ENCODE measurements at regions not wholly inside any gene's neighbourhood (a gene's known extent, or its start where the extent isn't known, plus 50 kb on each side); places are given as distances from the start of the nearest gene placed in this dataset.

- no peak overlapping the region for H3K4me3 Mint-ChIP-seq
Observed at GRCh38 chr1:4433075-4433474, 221.3 kb upstream of the AJAP1 start.

GRCh38 chr1:4444086-4444485, 210.3 kb upstream of the AJAP1 start:
- Mint-ChIP-seq H3K27me3 (peaks cover 55 to 69% of the 10 kb centered on the region in 2 donors), H3K9me3 (no peaks in the 10 kb centered on the region), H3K4me3 (no peak overlapping the region), H3K36me3 (ENCODE audit: insufficient read depth) (no peaks in the 10 kb centered on the region), H3K27ac (no peak overlapping the region), H3K4me1 (ENCODE audit: low read depth in 2 of 2) (no peaks in the 10 kb centered on the region)
- DNase-seq = no peak
- ATAC-seq (replicated peaks) = no peak

More at GRCh38 chr1:4433075-4433474, 221.3 kb upstream of the AJAP1 start:
- peaks cover 8 to 46% of the 10 kb centered on the region in 2 donors for H3K27me3 Mint-ChIP-seq
- ATAC-seq (replicated peaks) (no peak), DNase-seq (no peak)
- no peak overlapping the region for H3K27ac Mint-ChIP-seq
- no peaks in the 10 kb centered on the region for H3K9me3 Mint-ChIP-seq
- H3K36me3 Mint-ChIP-seq (ENCODE audit: insufficient read depth) = no peaks in the 10 kb centered on the region
- no peaks in the 10 kb centered on the region for H3K4me1 Mint-ChIP-seq (ENCODE audit: low read depth in 2 of 2)

GRCh38 chr1:4447778-4448420, 206.5 kb upstream of the AJAP1 start:
- Mint-ChIP-seq H3K4me1 (ENCODE audit: low read depth in 2 of 2) (no peaks in the 10 kb centered on the region), H3K9me3 (no peaks in the 10 kb centered on the region), H3K36me3 (ENCODE audit: insufficient read depth) (no peaks in the 10 kb centered on the region), H3K27ac (no peak overlapping the region), H3K4me3 (no peak overlapping the region), H3K27me3 (peaks cover 56 to 77% of the 10 kb centered on the region in 2 donors)
- no peak for ATAC-seq (replicated peaks)
- no peak for DNase-seq

- H3K36me3 Mint-ChIP-seq (ENCODE audit: insufficient read depth) = no peaks in the 10 kb centered on the region
- no peaks in the 10 kb centered on the region for H3K4me1 Mint-ChIP-seq (ENCODE audit: low read depth in 2 of 2)
- peaks cover 52 to 76% of the 10 kb centered on the region in 2 donors for H3K27me3 Mint-ChIP-seq
- DNase-seq (no peak), ATAC-seq (replicated peaks) (no peak)
- no peak overlapping the region for H3K4me3 Mint-ChIP-seq
- no peaks in the 10 kb centered on the region for H3K9me3 Mint-ChIP-seq
- no peak overlapping the region for H3K27ac Mint-ChIP-seq
Observed at GRCh38 chr1:4449972-4450371, 204.4 kb upstream of the AJAP1 start.

- Mint-ChIP-seq H3K9me3 (no peaks in the 10 kb centered on the region), H3K4me3 (no peak overlapping the region), H3K36me3 (ENCODE audit: insufficient read depth) (no peaks in the 10 kb centered on the region), H3K27ac (no peak overlapping the region), H3K27me3 (peaks cover 31 to 49% of the 10 kb centered on the region in 2 donors), H3K4me1 (ENCODE audit: low read depth in 2 of 2) (no peaks in the 10 kb centered on the region)
- ATAC-seq (replicated peaks) (no peak), DNase-seq (no peak)
Observed at GRCh38 chr1:4452701-4453100, 201.7 kb upstream of the AJAP1 start.

- ATAC-seq (replicated peaks) (no peak), DNase-seq (no peak)
- Mint-ChIP-seq H3K9me3 (no peaks in the 10 kb centered on the region), H3K4me1 (ENCODE audit: low read depth in 2 of 2) (no peaks in the 10 kb centered on the region), H3K4me3 (no peak overlapping the region), H3K27ac (no peak overlapping the region), H3K27me3 (peaks cover 6 to 10% of the 10 kb centered on the region in 2 donors), H3K36me3 (ENCODE audit: insufficient read depth) (no peaks in the 10 kb centered on the region)
Observed at GRCh38 chr1:4460052-4460451, 194.4 kb upstream of the AJAP1 start.

GRCh38 chr1:4460651-4461050, 193.8 kb upstream of the AJAP1 start:
- no peak for DNase-seq
- no peak for ATAC-seq (replicated peaks)
- Mint-ChIP-seq H3K27ac (no peak overlapping the region), H3K36me3 (ENCODE audit: insufficient read depth) (no peaks in the 10 kb centered on the region), H3K4me1 (ENCODE audit: low read depth in 2 of 2) (no peaks in the 10 kb centered on the region), H3K4me3 (no peak overlapping the region), H3K27me3 (peaks cover 6 to 10% of the 10 kb centered on the region in 2 donors), H3K9me3 (no peaks in the 10 kb centered on the region)

- Mint-ChIP-seq H3K4me3 (no peak overlapping the region), H3K4me1 (ENCODE audit: low read depth in 2 of 2) (no peaks in the 10 kb centered on the region), H3K27ac (no peak overlapping the region), H3K27me3 (peaks cover 6 to 14% of the 10 kb centered on the region in 2 donors), H3K36me3 (ENCODE audit: insufficient read depth) (no peaks in the 10 kb centered on the region), H3K9me3 (no peaks in the 10 kb centered on the region)
- DNase-seq = no peak
- no peak for ATAC-seq (replicated peaks)
Observed at GRCh38 chr1:4461726-4462290, 192.6 kb upstream of the AJAP1 start.

GRCh38 chr1:4462831-4463484, 191.5 kb upstream of the AJAP1 start:
- no peak for DNase-seq
- no peak overlapping the region for H3K4me3 Mint-ChIP-seq
- no peak for ATAC-seq (replicated peaks)
- H3K9me3 Mint-ChIP-seq = no peaks in the 10 kb centered on the region
- peaks cover 6 to 24% of the 10 kb centered on the region in 2 donors for H3K27me3 Mint-ChIP-seq
- no peaks in the 10 kb centered on the region for H3K4me1 Mint-ChIP-seq (ENCODE audit: low read depth in 2 of 2)
- no peak overlapping the region for H3K27ac Mint-ChIP-seq
- H3K36me3 Mint-ChIP-seq (ENCODE audit: insufficient read depth) = no peaks in the 10 kb centered on the region

GRCh38 chr1:4463631-4464030, 190.8 kb upstream of the AJAP1 start:
- ATAC-seq (replicated peaks) (no peak), DNase-seq (no peak)
- no peaks in the 10 kb centered on the region for H3K4me1 Mint-ChIP-seq (ENCODE audit: low read depth in 2 of 2)
- H3K36me3 Mint-ChIP-seq (ENCODE audit: insufficient read depth) = no peaks in the 10 kb centered on the region
- no peaks in the 10 kb centered on the region for H3K9me3 Mint-ChIP-seq
- no peak overlapping the region for H3K27ac Mint-ChIP-seq
- H3K4me3 Mint-ChIP-seq = no peak overlapping the region
- H3K27me3 Mint-ChIP-seq = peaks cover 6 to 31% of the 10 kb centered on the region in 2 donors

- H3K4me3 Mint-ChIP-seq = no peak overlapping the region
- ATAC-seq (replicated peaks) (no peak), DNase-seq (no peak)
- H3K36me3 Mint-ChIP-seq (ENCODE audit: insufficient read depth) = no peaks in the 10 kb centered on the region
- no peak overlapping the region for H3K27ac Mint-ChIP-seq
- H3K9me3 Mint-ChIP-seq = no peaks in the 10 kb centered on the region
- no peaks in the 10 kb centered on the region for H3K4me1 Mint-ChIP-seq (ENCODE audit: low read depth in 2 of 2)
- H3K27me3 Mint-ChIP-seq = peaks cover 6 to 39% of the 10 kb centered on the region in 2 donors
Observed at GRCh38 chr1:4464478-4464877, 189.9 kb upstream of the AJAP1 start.

- Mint-ChIP-seq H3K4me1 (ENCODE audit: low read depth in 2 of 2) (no peaks in the 10 kb centered on the region), H3K27ac (no peak overlapping the region), H3K9me3 (no peaks in the 10 kb centered on the region), H3K27me3 (peaks cover 0 to 42% of the 10 kb centered on the region in 2 donors), H3K4me3 (no peak overlapping the region), H3K36me3 (ENCODE audit: insufficient read depth) (no peaks in the 10 kb centered on the region)
- ATAC-seq (replicated peaks) (no peak), DNase-seq (no peak)
Observed at GRCh38 chr1:4467241-4467640, 187.2 kb upstream of the AJAP1 start.

- H3K27ac Mint-ChIP-seq = no peak overlapping the region
- no peaks in the 10 kb centered on the region for H3K36me3 Mint-ChIP-seq (ENCODE audit: insufficient read depth)
- peaks cover 0 to 38% of the 10 kb centered on the region in 2 donors for H3K27me3 Mint-ChIP-seq
- DNase-seq (no peak), ATAC-seq (replicated peaks) (no peak)
- no peak overlapping the region for H3K4me3 Mint-ChIP-seq
- H3K9me3 Mint-ChIP-seq = no peaks in the 10 kb centered on the region
- no peaks in the 10 kb centered on the region for H3K4me1 Mint-ChIP-seq (ENCODE audit: low read depth in 2 of 2)
Observed at GRCh38 chr1:4468386-4468785, 186.0 kb upstream of the AJAP1 start.

All from effector memory CD8-positive, alpha-beta T cell (primary cell).